A673 (cell line): ENCODE measurements at regions not wholly inside any gene's neighbourhood (a gene's known extent, or its start where the extent isn't known, plus 50 kb on each side); places are given as distances from the start of the nearest gene placed in this dataset.

Experiments
- CTCF ChIP-seq: fragments of 300-800, 200-600 bp; sonication (generic); conservative IDR thresholded peaks from 2 replicates; pipeline ENCODE4 v1.5.1; 2017; ENCODE audit warnings: low read depth, mild to moderate bottlenecking, antibody characterized with exemption, low read length, moderate library complexity, mixed read lengths
- EZH2 ChIP-seq: fragments of 200-600 bp; sonication (generic); IDR thresholded peaks from 2 replicates; pipeline ENCODE4 v1.6.1; 2017; ENCODE audit warnings: borderline replicate concordance, low read depth, mild to moderate bottlenecking, mixed read lengths, antibody characterized with exemption, low read length; ENCODE audit not compliant: poor library complexity, severe bottlenecking

DNA sequence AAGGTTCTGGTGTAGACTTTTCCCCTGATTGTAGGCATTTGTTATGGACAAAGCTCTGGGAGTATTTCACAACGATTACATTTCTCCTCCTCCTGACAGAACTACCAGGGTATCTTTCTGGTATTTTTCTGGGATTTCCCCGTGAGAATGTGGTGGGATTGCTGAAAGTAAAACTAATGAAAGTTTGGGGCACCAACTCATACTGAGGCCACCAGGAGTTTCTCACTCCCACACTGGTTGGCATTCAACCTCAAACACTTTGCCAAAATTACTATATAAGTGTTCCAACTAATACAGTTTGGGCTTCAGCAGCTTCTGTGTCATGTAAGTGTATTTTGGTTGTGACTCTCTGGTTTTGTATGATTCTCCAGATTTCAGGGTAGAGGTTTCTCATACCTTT, 855.1 kb downstream of the GLUD2 start:
- no peak for TF ChIP-seq CTCF
- TF ChIP-seq EZH2 = no peak
